GM18505 (cell line): ENCODE measurements at regions not wholly inside any gene's neighbourhood (a gene's known extent, or its start where the extent isn't known, plus 50 kb on each side); places are given as distances from the start of the nearest gene placed in this dataset.

ENCODE experiments used
- ATAC-seq: cut with Tn5 transposase; IDR thresholded peaks from one replicate; pipeline ENCODE4 v1.9.1; 2021; ENCODE audit not compliant: unreplicated experiment
- POLR2A ChIP-seq: IDR thresholded peaks from 4 replicates; pipeline ENCODE4 v1.6.1; 2011; ENCODE audit warnings: borderline replicate concordance; ENCODE audit not compliant: insufficient read depth, insufficient read length; ENCODE audit errors: extremely low read depth

DNA sequence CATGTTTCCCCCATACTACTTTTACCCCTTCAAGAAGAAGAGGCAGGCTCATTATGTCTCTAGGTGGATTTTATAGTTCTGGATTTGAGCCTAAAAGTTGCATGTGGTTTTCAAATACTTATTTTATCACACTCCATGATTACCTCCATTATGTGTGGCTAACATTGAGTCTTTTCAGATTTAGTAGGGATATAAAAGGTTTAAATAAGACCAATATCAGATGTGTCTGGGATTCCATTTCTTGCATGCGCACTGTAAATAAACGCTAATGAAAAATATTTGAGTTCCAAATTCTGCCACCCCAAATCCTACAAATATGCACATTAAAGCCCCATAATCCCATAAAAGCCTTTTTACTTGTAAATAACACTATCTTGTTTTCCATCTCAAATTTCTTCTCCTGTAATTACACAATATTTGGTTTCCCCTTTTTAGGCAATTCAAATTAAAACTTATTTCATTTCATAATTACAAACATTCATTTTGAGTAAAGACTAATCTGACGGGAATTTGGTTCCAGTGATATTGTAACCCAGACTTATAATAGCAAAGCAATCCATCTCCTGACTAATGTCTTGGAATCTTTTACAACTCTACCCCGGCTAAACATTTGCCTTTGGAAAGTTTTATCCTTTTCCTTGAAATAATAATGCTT, 600.0 kb downstream of the SLC4A3 start:
- no peak for ATAC-seq
- no peak for TF ChIP-seq POLR2A

DNA sequence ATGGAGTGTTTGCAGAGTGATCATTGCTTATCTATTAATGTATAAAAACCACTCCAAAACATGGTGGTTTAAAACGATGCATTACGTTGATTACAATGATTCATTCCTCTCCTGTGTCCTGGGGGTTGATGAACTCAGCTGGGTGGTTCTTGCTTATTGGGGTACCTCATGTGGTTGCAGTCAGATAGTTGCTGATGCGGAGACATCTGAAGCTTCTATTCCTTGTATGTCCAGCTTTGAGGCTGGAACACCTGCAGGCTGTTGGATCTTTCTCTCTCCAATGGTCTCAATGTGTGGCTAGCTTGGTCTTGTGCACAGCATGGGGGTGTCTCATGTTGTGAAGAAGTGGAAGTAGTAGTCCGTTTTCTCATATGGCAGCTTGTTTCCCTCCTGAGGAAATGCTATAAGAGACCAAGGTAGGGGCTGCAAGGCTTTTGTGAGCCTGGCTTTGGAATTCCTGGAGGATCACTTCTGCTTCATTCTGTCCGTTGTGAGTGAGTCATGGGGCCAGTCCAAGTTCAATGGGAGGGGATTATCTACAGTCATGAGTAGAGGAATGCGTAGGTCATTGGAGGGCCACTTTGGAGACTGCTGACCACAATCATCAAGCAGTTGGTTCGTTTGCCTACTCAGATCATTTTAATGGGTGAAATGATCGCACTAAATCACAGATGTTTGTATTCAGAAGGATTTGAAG, 601.0 kb downstream of the SLC4A3 start:
- no peak for ATAC-seq
- no peak for TF ChIP-seq POLR2A

DNA sequence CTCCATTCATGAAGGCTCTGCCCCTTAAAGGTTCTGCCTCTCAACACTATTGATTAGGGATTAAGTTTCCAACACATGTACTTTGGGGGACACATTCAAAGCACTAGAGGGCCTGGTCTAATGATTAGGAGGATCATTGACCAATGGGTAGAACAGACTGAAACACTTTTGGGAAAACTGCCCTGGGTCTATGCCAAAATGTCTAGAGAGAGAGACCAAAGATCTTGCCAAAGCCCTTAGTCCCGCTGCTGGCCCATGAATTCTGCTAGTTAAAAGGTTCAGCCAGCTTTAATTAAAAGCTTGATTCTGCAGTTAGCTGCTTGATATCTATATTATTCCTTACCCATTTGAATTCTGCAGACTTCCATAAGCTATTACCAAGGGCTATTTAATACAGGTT, 613.2 kb downstream of the SLC4A3 start:
- no peak for TF ChIP-seq POLR2A
- ATAC-seq = no peak

DNA sequence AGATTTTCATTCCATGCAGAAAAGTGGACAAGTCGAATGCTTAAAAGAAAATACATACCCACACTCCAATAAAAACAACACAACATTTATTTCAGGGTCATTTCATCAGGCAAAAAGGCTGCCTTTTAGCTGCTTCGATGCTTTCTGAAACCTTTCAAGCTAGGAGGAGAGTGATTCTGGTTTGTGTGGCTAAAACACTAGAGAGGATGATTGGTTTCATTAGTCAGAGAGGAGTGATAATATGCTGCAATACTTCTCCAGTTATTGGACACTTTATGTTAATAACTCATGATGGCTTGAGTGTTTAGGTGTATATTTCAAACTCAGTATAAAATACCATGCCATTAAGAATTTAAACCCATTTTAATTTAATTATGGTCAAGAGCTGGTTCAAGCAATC, 614.0 kb downstream of the SLC4A3 start:
- ATAC-seq = no peak
- TF ChIP-seq POLR2A = no peak

DNA sequence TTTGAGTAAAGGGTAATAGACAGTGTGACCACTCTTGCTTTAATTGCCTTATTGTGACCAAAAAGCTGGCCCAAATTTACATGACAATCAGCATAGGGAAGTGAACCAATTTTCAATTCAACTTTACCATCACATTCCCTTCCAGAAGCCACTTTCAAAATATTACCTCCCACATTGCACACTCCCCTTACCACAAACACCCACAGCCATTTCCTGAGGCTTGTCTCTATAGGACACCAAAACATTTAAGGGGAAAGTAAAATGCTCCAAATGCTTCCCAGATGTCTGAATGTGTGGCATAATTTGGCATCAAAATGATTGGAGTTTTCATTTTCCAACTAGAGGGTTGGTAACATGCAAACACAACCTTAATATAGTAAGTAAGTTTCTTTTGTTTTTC, 616.1 kb downstream of the SLC4A3 start:
- no peak for TF ChIP-seq POLR2A
- ATAC-seq = no peak

DNA sequence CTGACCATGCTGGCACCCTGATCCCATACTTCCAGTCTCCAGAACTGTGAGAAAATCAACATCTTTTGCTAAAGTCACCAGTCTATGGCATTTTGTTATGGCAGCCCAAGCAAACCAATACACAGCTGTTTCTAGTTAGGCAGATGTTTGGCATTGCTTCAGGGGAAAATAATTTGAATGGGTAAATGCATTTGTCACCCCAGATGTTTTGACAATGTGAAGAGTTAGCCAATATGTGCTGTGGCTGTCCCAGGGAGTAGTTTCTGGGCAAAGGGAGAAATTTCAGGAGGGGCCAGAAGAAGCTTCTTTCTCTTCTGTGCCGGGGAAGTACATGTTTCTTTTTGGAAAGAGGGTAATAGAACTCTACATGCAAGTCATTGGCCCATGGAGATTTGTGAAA, 619.0 kb downstream of the SLC4A3 start:
- ATAC-seq = no peak
- no peak for TF ChIP-seq POLR2A

DNA sequence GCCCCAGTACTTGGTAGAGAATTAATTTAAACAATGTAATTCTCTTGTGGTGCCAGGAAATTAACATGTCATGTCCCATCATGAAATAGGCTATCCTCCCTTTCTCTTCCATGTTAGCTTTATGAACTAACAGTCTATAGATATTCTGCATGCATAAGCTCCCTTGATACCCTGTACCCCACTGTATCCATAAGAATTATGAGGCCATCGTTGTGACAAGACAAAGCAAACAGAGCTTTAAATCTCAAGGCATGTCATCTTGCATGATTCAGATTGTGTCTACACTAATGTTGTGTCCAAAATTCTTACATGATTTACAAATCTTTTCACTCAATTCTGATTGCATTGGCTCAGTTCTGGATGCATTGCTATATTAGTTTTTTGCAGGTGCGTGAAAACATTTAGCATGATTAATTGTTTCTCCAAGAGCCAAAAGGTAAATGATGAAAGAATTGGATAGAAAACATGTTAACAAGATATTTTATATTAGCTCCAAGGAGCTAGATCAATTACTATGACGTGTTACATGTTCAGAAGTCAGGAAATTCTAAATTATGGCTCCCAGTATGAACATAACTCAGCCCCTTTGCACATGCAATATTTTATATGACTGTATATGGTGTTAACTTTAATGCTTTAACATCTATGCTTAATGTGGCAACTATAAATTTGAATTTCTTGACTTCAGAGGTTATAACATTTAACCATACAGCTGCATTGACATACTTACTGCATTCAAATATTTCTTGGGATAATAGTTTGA, 620.3 kb downstream of the SLC4A3 start:
- no peak for TF ChIP-seq POLR2A
- no peak for ATAC-seq

DNA sequence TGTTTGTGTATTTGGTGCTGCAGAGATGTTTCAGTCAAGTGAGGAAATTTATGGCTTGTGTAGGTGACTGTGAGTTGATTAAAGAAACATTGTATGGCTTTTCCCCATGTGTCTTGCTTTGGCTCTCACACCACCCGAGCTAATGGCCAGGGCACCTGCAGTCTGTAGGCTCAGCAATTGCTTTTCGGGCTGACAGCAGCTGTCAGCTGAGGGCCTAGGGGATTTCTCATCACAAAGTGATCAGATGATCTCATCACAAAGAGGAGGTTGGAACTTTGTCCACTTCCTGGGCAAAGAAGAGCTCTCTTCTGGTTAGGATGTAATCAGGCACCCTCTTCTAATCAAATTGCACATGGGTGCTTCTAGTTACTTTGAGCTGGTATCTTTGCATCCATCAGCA, 632.2 kb downstream of the SLC4A3 start:
- TF ChIP-seq POLR2A = no peak
- ATAC-seq = no peak

DNA sequence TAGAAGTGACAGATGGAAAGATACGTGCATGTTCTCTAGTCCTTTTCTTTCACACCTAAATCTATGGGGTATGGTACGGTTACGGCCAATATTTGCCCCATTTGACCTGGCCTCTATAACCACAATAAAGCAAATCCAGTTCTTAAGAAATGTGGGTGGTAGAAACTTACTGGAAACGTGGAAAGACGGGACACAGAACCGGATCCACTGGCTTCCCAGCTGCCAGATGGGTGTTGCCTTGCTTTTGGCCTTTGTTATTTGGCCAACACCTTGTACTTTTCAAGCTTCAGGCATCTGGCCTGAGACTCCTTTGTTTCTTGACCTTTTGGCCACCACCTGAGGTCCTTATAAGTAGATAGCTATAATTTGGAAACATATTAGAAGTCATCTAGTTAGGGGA, 635.9 kb downstream of the SLC4A3 start:
- TF ChIP-seq POLR2A = no peak
- no peak for ATAC-seq

DNA sequence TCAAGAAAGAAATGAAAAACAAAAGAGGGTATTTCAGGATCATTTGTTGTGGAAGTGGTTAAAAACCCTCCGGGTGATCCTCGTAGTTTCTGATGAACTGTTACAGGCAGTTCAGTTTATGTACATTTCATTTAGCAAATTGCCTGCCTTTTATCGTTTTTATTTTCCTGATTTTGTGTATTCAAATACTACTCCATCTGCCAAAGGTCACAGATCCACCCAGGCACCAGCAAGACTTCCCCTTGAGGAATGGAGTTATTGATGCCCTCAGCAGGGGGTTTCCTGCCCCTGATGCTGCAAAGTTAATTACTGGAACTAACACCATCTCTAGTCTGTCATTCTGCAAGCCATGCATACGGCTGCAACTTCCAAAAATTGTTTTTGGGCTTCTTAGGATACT, 641.9 kb downstream of the SLC4A3 start:
- ATAC-seq = no peak
- TF ChIP-seq POLR2A = no peak

DNA sequence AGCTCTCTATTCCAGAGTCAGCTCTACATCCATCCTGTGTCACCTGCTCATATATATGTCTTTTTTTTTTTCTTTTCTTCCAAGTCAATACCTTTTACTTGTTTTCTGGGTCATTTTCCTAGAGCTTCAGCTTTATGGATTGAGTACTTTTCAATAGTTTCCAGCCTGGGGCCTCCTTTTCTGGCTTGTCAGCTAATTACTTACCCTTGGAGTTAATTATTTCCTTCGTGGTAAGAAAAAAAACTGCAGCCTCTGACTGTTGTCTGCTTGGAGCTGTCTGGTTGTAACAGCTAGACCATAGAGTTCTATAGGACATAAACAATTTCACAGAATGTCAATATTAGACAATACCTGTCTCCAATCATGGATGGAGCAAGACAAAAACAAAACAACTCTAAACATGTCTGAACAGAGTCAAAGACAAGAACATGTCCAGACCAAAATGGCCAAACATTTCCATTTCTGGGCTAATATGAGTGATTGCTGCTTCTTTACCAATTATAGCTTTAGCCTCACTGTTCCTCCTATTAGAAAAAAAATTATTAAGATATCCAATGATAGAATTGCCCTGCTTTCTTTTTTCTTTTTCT, 643.1 kb downstream of the SLC4A3 start:
- TF ChIP-seq POLR2A = no peak
- no peak for ATAC-seq

DNA sequence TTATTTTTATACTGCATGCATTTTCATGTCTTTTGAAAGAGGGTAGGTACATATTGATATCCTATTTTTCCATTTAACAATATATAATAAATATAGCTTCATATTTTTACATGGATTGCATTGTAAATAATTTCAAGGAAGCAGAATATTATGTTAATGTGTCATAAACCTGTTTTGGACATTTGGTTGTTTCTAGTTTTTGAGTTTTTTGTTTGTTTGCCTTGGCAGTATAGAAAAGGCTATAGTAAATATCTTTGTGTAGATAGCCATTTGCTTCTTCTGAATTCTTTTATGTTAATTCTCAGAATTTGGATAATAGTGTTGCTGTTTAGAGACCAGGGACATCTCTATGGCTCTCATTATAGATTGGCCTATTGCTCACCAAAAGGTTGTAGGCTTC, 645.2 kb downstream of the SLC4A3 start:
- ATAC-seq = no peak
- TF ChIP-seq POLR2A = no peak

DNA sequence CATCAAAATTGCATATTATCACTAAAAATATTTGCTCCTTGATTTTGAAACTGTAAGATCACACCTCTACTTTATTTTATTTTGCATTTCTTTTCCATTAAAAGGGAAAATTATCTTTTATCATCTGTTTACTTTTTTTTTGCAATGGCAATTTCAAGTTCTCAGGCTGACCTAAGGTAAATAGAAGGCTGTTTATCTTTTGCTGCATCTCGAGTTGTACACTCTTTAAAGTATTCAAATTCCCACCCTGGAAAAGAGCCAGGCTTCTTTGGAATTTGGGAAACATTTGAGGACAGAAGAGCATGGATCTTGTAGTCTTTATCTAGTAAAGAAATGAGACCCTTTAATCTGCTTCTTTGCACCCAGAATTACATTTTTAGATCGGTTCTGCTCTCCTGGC, 645.7 kb downstream of the SLC4A3 start:
- no peak for ATAC-seq
- TF ChIP-seq POLR2A = no peak
